ENCODE measurements at regions not wholly inside any gene's neighbourhood (a gene's known extent, or its start where the extent isn't known, plus 50 kb on each side); places are given as distances from the start of the nearest gene placed in this dataset.

DNA sequence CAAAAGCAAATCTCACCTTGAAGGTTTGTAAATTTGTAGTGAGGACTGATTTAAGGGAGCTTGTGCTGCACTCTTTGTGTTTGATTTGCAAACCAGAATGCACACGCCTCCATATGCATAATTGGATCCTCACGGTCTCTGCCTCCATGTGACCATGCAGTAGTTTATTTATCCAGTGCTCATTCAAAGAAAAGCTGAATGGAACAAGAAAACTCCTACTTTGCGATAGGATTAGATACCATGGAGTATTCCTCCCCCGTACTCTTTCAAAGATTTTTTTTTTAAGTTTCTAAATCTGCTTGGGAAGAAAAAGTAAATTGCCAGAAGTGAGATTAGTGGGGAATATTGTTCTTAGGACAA is 290.4 kb upstream of the TUT7 start:
- no peaks in the 10 kb centered on the region for H3K4me1 ChIP-seq (replicated peaks)
- no peaks in the 10 kb centered on the region for H3K9me3 ChIP-seq (replicated peaks)
- no peak overlapping the region for H3K4me3 ChIP-seq
- no peak for DNase-seq (ENCODE audit: low read depth in 1 of 2, low spot score in 2 of 2)
- H3K27ac ChIP-seq = no peak overlapping the region
- H3K36me3 ChIP-seq = no peaks in the 10 kb centered on the region
- H3K27me3 ChIP-seq (replicated peaks) = no peaks in the 10 kb centered on the region

DNA sequence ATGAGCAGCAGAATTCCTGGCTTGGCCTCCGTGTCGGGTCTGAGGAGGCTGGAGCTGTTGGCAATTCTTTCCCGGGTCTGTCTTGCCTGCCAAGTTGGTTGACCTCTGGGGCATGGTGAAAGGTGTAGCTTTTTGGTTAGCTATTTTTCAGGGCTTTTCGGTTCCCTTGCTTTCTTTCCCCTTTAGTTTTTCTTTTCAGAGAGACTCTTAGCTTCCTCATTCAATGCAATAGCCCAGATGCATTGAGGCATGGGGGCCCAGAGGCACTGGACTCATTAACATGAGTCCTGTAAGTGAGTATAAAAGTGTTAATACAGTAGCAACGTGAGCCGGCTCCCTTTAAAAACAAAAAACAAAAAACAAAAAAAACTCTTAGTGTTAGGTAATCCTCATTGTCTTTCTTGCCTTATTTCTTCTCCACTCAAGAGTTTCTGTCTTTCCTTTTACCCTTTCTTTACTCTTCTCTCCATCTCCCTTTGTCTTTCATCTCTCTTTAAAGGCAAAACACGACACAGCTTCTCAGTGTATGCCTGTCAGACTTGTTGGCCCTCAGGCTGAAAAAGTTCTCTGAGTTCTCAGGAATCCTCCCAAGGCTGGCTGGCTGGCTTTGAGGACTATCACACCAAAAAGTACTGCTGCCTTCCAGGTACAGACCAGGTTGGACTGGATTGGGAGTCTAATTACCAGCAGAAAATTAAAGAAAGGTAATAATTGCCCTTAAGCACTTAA is 289.9 kb upstream of the TUT7 start:
- Histone ChIP-seq H3K4me1 (replicated peaks) (no peaks in the 10 kb centered on the region), H3K27me3 (replicated peaks) (no peaks in the 10 kb centered on the region), H3K9me3 (replicated peaks) (no peaks in the 10 kb centered on the region), H3K4me3 (no peak overlapping the region), H3K36me3 (no peaks in the 10 kb centered on the region), H3K27ac (no peak overlapping the region)
- DNase-seq (ENCODE audit: low read depth in 1 of 2, low spot score in 2 of 2) = no peak

DNA sequence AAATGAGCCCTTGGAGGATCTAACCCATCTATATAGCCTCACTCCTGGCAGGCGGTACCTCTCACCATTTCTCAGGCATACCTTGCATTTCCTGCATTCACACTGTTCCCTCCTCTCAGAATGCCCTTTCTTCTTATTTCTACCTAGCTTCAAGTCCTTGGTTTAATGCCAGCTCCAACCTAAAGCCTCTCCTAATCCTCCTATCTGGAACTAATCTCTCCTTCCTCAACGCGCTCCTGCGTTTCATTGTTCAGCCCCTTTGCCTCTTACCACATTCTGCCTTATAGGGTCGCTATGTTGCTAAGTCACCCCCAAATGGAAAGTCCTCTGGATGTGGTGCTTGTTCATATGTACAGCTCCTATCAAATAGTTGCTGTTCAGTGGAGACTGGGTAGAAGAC is 288.5 kb upstream of the TUT7 start:
- no peaks in the 10 kb centered on the region for H3K27me3 ChIP-seq (replicated peaks)
- no peaks in the 10 kb centered on the region for H3K4me1 ChIP-seq (replicated peaks)
- no peak for DNase-seq (ENCODE audit: low read depth in 1 of 2, low spot score in 2 of 2)
- no peaks in the 10 kb centered on the region for H3K36me3 ChIP-seq
- no peaks in the 10 kb centered on the region for H3K9me3 ChIP-seq (replicated peaks)
- no peak overlapping the region for H3K27ac ChIP-seq
- H3K4me3 ChIP-seq = no peak overlapping the region

DNA sequence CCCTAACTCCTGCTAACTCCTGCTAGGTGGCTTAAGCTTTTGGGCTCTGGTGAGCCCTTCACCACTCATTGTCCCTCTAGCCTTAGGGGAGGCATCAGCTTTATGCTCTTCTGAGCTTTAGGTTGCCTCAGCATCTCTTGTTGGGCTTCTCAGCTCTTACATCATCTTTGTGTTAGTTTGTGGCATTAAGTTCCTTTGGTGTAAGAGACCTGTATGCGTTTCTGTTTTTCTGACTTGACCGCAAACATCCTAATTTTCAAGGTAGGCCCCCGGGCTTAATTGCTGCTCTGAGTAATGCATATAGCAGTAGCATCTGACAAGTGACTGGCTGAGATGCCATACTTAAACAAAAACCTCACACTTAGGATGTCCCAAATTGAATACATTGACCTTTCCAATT is 287.8 kb upstream of the TUT7 start:
- H3K9me3 ChIP-seq (replicated peaks) = no peaks in the 10 kb centered on the region
- no peak for DNase-seq (ENCODE audit: low read depth in 1 of 2, low spot score in 2 of 2)
- no peaks in the 10 kb centered on the region for H3K36me3 ChIP-seq
- no peak overlapping the region for H3K27ac ChIP-seq
- H3K4me1 ChIP-seq (replicated peaks) = no peaks in the 10 kb centered on the region
- no peak overlapping the region for H3K4me3 ChIP-seq
- H3K27me3 ChIP-seq (replicated peaks) = no peaks in the 10 kb centered on the region

DNA sequence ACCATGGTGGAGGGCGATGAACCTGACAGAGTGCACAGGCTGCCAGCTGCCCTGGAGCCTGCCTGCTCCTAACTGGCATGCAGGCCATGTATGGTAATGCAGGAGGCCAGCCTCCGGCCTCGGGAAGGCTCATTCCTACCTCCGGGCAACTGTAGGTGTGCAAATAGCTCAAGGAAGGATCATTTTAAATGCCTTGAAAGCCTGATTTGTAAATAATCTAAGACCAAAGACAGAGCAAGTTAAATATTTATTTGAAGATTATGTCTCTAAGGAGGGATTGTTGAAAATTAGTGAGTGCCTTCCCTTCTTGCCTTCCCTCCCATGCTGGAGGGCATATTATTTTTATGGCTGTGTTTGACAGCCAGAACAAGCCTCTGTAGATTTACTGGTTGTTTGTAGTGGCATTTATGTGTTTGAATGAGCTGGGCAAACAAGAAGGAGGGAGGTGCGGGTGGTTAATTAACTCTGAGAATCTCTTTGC is 285.7 kb upstream of the TUT7 start:
- no peaks in the 10 kb centered on the region for H3K4me1 ChIP-seq (replicated peaks)
- H3K9me3 ChIP-seq (replicated peaks) = no peaks in the 10 kb centered on the region
- H3K27me3 ChIP-seq (replicated peaks) = no peaks in the 10 kb centered on the region
- no peak overlapping the region for H3K27ac ChIP-seq
- no peak for DNase-seq (ENCODE audit: low read depth in 1 of 2, low spot score in 2 of 2)
- no peak overlapping the region for H3K4me3 ChIP-seq
- H3K36me3 ChIP-seq = no peaks in the 10 kb centered on the region

DNA sequence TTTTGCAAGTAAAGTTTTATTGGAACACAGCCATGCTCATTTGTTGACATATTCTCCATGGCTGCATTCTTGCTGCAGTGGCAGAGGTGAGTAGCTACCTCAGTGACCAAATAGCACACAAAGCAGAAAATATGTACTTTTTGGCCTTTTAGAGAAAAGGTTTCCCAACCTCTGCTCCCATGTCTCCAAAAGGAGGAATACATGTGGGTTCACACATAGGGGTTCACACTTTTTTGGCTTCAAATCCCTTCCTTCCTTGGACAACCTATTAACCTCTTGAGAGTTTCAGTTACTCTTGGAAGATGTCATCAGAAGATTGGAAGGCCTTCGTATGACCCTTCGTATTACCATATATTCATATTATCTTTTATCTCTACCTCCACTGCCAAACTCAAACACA is 285.1 kb upstream of the TUT7 start:
- H3K27ac ChIP-seq = no peak overlapping the region
- H3K4me3 ChIP-seq = no peak overlapping the region
- no peaks in the 10 kb centered on the region for H3K4me1 ChIP-seq (replicated peaks)
- DNase-seq (ENCODE audit: low read depth in 1 of 2, low spot score in 2 of 2) = no peak
- H3K27me3 ChIP-seq (replicated peaks) = no peaks in the 10 kb centered on the region
- no peaks in the 10 kb centered on the region for H3K36me3 ChIP-seq
- no peaks in the 10 kb centered on the region for H3K9me3 ChIP-seq (replicated peaks)

DNA sequence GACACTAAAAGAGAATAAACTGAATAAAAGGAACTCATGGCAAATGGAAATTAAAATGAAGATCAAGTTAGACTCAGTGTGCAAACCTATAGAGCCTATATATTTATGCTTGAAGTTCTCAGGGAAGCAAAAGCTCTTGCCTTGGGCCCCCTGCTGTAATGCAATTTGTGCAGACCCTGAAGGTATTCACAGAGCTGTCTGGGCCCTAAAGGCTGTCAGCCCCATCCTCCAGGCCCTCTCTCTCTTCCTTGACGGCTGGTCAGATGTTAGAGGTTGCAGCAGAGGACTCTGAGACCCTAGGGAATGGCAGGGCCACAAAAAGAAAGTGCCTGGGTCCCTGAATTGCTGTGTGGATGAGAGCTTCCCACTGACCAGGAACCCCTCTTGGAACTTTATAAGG is 283.9 kb upstream of the TUT7 start:
- no peaks in the 10 kb centered on the region for H3K27me3 ChIP-seq (replicated peaks)
- no peak overlapping the region for H3K27ac ChIP-seq
- no peaks in the 10 kb centered on the region for H3K4me1 ChIP-seq (replicated peaks)
- H3K4me3 ChIP-seq = no peak overlapping the region
- H3K36me3 ChIP-seq = no peaks in the 10 kb centered on the region
- H3K9me3 ChIP-seq (replicated peaks) = no peaks in the 10 kb centered on the region
- DNase-seq (ENCODE audit: low read depth in 1 of 2, low spot score in 2 of 2) = no peak

DNA sequence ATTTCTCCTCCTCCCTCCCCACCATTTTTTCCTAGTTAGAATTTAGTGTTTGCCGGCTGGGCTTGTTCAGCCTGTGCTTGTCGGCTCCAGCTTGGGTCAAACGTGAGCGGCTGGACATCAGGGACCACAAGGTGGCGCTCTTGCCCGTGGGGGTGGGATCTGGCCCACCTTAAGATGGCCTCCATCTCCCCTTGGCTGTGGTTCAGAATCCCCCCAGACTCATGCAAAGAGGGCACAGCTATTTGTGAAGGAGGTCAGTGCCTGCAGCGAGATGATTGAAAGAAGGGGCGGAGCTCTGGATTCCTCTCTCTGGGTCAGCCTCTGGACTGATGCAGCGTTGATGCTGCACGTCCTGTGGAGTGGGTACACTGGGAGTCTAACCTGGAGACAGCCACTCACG is 283.3 kb upstream of the TUT7 start:
- H3K27me3 ChIP-seq (replicated peaks) = no peaks in the 10 kb centered on the region
- H3K4me1 ChIP-seq (replicated peaks) = no peaks in the 10 kb centered on the region
- no peaks in the 10 kb centered on the region for H3K36me3 ChIP-seq
- no peak overlapping the region for H3K4me3 ChIP-seq
- H3K27ac ChIP-seq = no peak overlapping the region
- DNase-seq (ENCODE audit: low read depth in 1 of 2, low spot score in 2 of 2) = no peak
- no peaks in the 10 kb centered on the region for H3K9me3 ChIP-seq (replicated peaks)

DNA sequence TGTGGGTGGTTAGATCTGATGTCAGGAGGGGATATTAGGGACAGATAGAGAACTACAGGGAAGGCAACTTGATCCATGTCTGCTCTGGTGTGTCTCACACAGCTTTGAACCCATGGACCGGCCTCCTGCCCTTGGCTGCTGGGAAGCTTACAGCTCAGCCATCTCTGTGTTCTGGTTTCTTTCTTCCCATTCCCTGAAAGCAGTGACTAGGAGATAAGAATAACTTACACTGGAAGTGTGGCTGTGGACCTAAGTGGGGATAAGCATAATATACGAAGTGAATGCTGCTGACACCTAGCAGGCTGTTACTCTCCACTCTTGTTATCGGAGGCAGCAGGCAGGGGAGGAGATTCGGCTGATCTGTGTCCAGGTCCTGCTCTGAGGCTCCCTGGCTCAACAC is 282.3 kb upstream of the TUT7 start:
- no peak for DNase-seq (ENCODE audit: low read depth in 1 of 2, low spot score in 2 of 2)
- H3K4me1 ChIP-seq (replicated peaks) = no peaks in the 10 kb centered on the region
- H3K36me3 ChIP-seq = no peaks in the 10 kb centered on the region
- no peak overlapping the region for H3K4me3 ChIP-seq
- no peaks in the 10 kb centered on the region for H3K9me3 ChIP-seq (replicated peaks)
- no peak overlapping the region for H3K27ac ChIP-seq
- H3K27me3 ChIP-seq (replicated peaks) = no peaks in the 10 kb centered on the region

DNA sequence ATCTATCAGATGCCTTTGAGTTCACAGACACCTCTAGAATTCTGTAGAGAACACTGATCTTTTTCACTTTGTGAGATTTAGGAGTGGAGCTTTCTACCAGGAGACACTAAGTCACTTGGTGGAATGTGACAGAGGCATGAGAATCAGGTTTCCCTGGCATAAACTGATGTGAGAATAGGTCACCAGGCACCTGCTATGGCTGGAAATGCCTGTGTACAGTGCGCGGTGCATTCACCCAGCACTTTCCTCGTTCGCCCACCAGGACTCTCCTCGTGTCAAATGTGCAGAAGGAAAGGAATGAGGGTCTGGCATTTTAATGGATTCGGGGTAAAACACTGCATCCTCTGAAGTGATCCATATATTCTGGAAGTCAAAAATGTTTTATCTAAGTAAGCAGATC is 281.8 kb upstream of the TUT7 start:
- H3K4me3 ChIP-seq = no peak overlapping the region
- DNase-seq (ENCODE audit: low read depth in 1 of 2, low spot score in 2 of 2) = no peak
- no peaks in the 10 kb centered on the region for H3K36me3 ChIP-seq
- H3K9me3 ChIP-seq (replicated peaks) = no peaks in the 10 kb centered on the region
- no peaks in the 10 kb centered on the region for H3K4me1 ChIP-seq (replicated peaks)
- no peaks in the 10 kb centered on the region for H3K27me3 ChIP-seq (replicated peaks)
- no peak overlapping the region for H3K27ac ChIP-seq

DNA sequence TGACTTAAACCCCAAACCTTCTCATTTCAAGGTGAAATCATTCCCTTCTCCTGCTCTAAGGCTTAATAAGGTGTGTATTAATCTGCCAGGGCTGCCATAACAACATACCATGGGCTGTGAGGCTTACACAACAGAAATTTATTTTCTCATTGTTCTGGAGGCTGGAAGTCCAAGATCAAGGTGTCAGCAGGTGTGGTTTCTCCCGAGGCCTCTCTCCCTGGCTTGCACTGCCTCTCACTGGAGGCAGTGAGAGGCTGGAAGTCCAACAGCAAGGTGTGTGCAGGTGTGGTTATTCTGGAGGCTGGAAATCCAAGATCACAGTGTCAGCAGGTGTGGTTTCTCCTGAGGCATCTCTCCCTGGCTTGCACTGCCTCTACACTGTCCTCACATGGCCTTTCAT is 280.3 kb upstream of the TUT7 start:
- no peak for DNase-seq (ENCODE audit: low read depth in 1 of 2, low spot score in 2 of 2)
- no peak overlapping the region for H3K4me3 ChIP-seq
- H3K9me3 ChIP-seq (replicated peaks) = no peaks in the 10 kb centered on the region
- H3K27ac ChIP-seq = no peak overlapping the region
- H3K4me1 ChIP-seq (replicated peaks) = no peaks in the 10 kb centered on the region
- no peaks in the 10 kb centered on the region for H3K36me3 ChIP-seq
- no peaks in the 10 kb centered on the region for H3K27me3 ChIP-seq (replicated peaks)

DNA sequence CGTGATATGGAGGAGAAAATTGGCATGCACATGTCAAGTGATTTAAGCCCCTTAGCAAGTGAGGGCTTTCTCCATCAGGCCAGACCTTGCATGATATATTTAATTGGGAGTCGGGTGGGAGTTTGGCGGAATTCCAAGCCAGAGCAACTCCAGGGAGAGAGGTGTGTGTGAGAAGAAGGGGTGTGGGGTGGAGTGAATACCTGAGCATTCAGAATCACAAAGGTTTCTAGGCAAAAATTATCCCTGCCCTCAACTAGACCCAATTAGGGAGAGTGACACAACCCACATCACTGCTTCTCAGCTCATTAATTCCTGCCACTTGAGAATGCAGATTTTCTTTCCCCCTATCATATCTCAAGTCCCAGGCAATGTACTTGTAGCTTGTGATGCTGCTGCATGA is 279.7 kb upstream of the TUT7 start:
- no peaks in the 10 kb centered on the region for H3K4me1 ChIP-seq (replicated peaks)
- H3K27ac ChIP-seq = no peak overlapping the region
- no peak overlapping the region for H3K4me3 ChIP-seq
- no peaks in the 10 kb centered on the region for H3K27me3 ChIP-seq (replicated peaks)
- no peaks in the 10 kb centered on the region for H3K36me3 ChIP-seq
- no peaks in the 10 kb centered on the region for H3K9me3 ChIP-seq (replicated peaks)
- no peak for DNase-seq (ENCODE audit: low read depth in 1 of 2, low spot score in 2 of 2)

DNA sequence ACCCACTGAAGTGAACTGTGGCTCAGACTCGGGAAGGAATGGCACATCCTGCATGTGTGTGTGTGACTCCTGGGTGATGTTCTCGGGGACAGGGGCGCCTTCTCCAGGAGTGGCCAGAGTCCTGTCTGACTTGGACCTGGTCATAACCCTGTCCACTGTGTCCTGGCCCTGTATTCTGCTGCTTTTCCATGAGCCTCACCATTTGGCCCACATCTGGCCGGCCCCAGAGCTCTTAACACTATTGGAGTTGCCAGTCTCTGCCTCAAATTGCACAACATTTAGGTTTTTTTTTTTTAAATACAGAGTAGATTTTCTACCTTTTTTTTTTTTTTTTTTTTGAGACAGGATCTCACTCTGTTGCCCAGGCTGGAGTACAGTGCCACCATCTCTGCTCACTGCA is 278.3 kb upstream of the TUT7 start:
- H3K4me1 ChIP-seq (replicated peaks) = no peaks in the 10 kb centered on the region
- DNase-seq (ENCODE audit: low read depth in 1 of 2, low spot score in 2 of 2) = no peak
- H3K27ac ChIP-seq = no peak overlapping the region

DNA sequence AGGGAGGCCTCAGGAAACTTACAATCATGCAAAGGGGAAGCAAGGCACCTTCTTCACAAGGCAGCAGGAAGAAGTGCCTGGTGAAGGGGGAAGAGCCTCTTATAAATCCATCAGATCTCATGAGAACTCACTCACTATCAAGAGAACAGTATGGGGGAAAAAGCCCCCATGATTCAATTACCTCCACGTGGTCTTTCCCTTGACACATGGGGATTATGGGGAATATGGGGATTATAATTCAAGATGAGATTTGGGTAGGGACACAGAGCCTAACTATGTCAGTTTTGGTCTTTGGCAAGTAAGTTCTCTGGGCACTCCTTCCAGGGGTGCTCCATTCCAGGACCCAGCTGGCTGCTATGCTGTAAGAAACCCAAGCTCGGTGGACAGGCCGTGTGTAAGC is 275.3 kb upstream of the TUT7 start:
- Histone ChIP-seq H3K4me3 (no peak overlapping the region), H3K9me3 (replicated peaks) (no peaks in the 10 kb centered on the region), H3K27ac (no peak overlapping the region), H3K36me3 (no peaks in the 10 kb centered on the region), H3K4me1 (replicated peaks) (no peaks in the 10 kb centered on the region), H3K27me3 (replicated peaks) (no peaks in the 10 kb centered on the region)
- DNase-seq (ENCODE audit: low read depth in 1 of 2, low spot score in 2 of 2) = no peak

More for the DNA sequence above, 278.3 kb upstream of the TUT7 start:
- Histone ChIP-seq H3K4me3 (no peak overlapping the region), H3K9me3 (replicated peaks) (no peaks in the 10 kb centered on the region), H3K27me3 (replicated peaks) (no peaks in the 10 kb centered on the region), H3K36me3 (no peaks in the 10 kb centered on the region)

DNA sequence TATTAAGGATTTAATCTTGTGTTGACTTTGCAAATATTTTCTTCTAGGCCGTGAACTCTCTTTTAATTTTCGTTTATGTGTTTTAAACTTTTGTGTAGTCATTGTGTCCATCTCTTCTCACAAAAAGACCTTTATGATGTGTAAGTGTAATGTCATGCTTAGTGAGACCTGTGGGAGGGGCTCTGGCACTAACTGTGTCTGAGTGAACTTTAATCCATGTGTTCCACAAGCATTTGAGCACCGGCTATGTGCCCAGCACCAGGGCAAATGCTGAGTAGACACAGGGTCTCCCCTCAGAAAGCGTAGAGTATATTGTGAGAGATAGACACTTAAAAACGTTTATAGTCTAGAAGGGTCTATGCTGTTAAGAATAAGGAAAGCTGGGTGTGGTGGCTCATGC is 272.6 kb upstream of the TUT7 start:
- no peak for DNase-seq (ENCODE audit: low read depth in 1 of 2, low spot score in 2 of 2)
- Histone ChIP-seq H3K27me3 (replicated peaks) (no peaks in the 10 kb centered on the region), H3K4me3 (no peak overlapping the region), H3K27ac (no peak overlapping the region), H3K36me3 (no peaks in the 10 kb centered on the region), H3K9me3 (replicated peaks) (no peaks in the 10 kb centered on the region), H3K4me1 (replicated peaks) (no peaks in the 10 kb centered on the region)
